ENCODE measurements at regions not wholly inside any gene's neighbourhood (a gene's known extent, or its start where the extent isn't known, plus 50 kb on each side); places are given as distances from the start of the nearest gene placed in this dataset.

GRCh38 chr20:61125076-61125475 is 127.0 kb upstream of the CDH4 start (continued):
- no peak for TF ChIP-seq E2F6 (IDR thresholded peaks at IDR 0.05)
- no peak for TF ChIP-seq MAFK (IDR thresholded peaks at IDR 0.05; ENCODE audit: low read depth, low read length)

Measured in H1 (cell line).